Fibroblast of skin of left quadriceps (primary cell): ENCODE measurements at regions not wholly inside any gene's neighbourhood (a gene's known extent, or its start where the extent isn't known, plus 50 kb on each side); places are given as distances from the start of the nearest gene placed in this dataset.

Experiments
- DNase-seq, 2 experiments: peaks; one replicate each; pipeline ENCODE4 v3.0.0-alpha.2; 2013; ENCODE audit warnings: low read depth in 2 of 2

DNA sequence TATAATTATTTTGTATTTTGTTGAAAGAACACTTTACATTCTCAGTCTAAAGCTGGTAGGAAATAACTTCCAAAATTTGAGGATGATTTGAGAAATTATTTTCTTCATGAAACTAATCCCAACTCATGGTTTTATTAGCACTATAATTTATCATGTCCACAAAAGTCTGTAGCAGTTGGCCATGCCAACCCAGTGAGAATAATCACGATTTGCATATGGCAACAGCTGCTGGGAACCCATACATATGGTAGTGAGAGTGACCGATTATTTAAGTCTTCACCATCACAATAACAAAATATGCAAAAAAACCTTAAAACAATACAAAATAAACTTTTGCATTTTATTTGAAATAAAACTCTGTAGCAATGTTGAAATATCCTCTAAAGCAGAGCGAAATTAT is 445.9 kb upstream of the ANO3 start:
- no peak for DNase-seq

- peak in 1 of 2 experiments; percentile 6 for DNase-seq
These were observed 441.2 kb upstream of the ANO3 start for GRCh38 chr11:25890626-25891260.

DNA sequence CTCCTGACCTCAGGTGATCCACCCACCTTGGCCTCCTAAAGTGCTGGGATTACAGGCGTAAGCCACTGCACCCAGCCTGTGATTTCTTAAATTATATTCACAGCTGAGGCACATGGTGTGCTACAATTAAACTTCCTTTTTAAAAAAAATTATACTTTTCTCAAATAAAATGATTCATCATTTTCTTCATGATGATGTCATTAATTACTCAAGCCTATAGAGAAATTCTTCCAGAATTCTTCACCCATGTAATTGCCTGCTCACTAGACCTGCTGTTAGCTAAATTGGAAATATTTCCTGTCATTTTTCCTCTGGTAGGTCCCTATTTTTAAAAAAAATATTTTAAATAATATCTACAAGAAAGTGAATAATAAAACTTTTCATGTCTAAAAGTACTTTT is 440.0 kb upstream of the ANO3 start:
- no peak for DNase-seq

DNA sequence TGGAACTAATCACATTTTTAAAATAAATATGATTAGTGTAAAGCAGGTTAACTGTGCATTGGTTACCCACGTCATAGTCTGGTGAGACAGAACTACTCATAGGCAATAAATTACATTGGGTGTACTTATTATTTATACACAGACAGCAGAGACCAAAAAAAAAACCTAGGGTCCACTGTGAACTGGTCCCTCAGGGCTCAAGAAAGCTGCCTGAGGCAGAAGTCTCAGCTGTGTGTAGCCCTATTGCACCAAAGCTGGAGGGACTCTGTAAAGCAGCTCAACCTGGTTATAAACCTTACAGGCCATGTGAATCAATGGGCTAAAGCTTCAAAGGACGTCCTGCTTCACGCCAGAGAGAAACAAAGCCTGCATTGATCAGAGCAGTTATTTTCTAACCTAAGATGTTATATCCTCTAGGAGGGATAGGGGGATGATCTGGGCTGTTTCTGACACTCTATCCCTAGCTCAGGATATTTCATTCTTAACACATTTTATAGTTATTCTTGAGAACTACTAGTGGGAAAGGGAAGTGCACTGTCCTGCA is 432.2 kb upstream of the ANO3 start:
- DNase-seq, result no peak

GRCh38 chr11:25900814-25901213 is 431.1 kb upstream of the ANO3 start:
- no peak for DNase-seq

DNA sequence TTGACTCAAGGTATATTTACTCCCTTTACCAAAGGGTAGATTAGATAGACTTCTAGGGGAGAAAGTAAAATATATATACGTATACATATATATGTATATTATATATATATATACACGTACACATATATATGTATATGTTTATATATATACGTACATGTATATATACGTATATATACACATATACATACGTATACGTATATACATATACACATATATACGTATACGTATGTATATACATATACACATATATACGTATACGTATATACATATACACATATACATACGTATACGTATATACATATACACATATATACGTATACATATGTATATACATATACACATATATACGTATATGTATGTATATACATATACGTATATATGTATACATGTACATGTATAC is 430.5 kb upstream of the ANO3 start:
- DNase-seq, result no peak

DNA sequence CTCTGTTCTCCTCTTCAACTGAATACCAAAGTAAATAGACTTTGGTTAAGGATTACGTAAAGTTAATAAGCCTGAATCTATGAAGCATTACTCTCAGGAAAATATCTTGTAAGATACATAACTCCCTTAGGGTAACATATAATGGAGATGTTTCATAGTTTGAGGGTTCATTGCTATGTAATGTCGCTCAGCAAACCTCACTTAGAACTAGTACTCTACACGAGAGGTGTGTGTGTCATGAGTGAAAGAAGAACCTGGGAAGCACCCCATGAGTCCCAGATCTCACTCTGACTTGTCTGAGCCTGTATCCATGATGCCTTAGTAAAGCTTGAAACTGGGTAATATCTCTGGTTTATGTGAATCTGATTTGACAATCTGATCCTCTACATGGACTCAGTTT is 429.5 kb upstream of the ANO3 start:
- no peak for DNase-seq

DNA sequence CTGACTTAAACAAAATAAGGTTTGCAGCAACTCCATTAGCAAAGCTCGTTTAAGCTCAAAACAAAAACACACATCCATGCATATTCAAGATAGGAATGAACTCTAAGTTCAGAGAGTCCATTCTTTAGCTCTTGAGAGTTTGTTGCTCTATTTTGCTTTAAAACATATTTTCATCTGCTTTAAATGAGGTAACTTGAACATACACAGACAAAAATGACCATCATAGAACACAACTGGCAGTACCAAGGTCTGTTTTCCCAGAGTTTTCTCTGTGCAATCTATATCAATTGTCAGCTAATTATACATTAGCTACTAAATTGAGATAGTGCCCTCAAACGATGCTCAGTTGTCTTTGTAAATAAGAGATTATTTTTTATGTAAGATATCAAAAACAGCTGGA is 423.2 kb upstream of the ANO3 start:
- DNase-seq, result no peak

DNA sequence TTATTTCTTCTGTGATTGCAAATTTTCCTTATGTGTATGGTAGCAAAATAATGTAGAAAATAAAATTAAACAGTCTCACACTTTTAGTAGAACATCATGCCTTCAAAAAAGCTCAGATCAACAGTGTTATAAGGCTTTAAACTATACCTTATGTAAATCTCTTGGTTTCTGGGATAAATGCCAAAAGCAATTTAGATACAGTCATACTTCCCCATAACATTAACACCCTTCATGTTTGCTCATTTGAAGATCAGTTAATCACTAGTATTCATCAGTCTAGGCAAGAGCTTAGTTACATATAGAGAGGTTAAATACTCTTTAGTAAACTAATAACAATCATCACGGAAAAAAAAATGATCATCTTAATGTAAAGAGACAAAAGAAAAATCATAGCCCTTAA is 421.8 kb upstream of the ANO3 start:
- peak; percentile 31 to 41 for DNase-seq

DNA sequence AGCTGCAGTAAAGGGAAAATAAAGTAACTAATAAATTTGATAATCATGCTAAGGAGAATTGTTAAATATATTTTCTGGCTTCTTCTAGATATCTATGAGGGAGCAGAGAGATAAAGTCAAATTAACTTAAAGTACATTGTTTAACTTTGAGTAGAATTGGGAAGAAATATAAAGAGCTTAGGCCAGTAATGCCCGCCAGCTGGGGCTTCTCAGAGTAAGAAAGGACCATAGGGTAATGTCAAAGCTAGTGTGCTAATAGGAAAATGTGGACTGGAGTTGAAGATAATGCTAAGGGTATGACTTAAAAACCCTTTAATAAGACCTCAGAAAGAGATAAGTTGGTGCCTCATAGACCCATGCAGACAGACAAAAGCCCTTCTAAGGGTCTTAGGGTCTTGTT is 411.6 kb upstream of the ANO3 start:
- no peak for DNase-seq

- no peak for DNase-seq
These were observed 407.3 kb upstream of the ANO3 start for GRCh38 chr11:25924586-25924985.

GRCh38 chr11:25925359-25925758 is 406.6 kb upstream of the ANO3 start:
- DNase-seq, result no peak

DNA sequence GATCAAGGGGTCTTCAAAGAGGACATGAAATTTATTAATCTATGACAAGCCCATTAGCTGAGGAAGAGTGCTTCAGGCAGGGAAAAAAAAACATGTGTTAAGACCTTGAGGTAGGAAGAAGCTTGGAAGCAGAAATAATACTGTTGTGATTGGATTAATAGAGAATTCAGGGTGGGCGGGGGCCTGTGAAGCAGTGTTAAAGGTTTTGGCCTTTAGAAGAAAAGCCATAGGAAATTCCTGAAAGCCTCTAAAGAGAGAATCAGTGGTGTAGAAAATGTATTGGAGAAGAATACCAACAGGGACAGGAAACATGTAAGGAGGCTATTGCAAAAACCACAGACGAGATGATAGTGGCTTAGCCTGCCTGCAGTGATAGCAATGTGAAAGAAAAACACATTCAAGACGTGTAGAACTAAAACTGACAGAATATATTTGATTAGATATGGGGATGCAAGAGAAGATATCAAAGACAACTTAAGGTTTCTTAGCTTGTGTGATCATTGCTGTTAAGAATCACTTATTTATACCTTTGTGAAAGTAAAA is 404.4 kb upstream of the ANO3 start:
- no peak for DNase-seq

DNA sequence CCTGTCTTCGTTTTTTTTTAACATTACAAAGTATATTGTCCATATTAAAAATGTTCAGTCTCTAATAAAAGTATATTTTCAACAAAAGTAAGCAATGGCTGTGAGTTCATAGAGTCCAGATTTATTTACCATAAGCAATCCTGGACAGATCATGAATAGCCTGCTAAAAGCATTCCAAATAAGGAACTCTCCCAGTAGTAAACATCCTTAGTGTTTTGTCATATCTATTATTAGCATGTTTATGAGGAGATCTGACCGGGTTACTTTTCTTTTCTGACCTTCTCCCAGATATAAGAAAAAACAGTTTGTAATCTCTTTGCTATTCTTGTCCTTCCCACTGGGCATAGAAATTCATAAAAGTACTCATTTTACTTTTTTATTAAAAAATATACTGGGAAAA is 403.9 kb upstream of the ANO3 start:
- no peak for DNase-seq

- DNase-seq, result no peak
These were observed 393.0 kb upstream of the ANO3 start for GRCh38 chr11:25938952-25939351.

DNA sequence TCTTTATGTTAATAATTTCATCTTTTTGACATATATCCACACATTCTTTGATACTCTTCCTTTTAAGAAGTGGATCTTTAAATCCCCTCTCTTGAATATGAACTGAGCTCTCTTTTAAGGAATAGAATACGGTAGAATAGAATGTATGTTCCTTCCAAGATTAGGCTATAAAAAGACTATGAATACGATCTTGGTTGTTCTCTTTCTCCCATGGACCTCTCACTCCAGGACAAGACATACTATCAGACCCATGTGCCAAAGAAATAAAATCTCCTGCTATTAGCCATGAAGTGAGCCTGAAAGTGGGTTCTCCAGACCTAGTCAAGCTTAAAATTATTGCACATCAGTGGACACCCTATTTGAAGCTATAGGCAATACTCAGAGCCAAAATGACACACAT is 392.2 kb upstream of the ANO3 start:
- DNase-seq, result no peak

DNA sequence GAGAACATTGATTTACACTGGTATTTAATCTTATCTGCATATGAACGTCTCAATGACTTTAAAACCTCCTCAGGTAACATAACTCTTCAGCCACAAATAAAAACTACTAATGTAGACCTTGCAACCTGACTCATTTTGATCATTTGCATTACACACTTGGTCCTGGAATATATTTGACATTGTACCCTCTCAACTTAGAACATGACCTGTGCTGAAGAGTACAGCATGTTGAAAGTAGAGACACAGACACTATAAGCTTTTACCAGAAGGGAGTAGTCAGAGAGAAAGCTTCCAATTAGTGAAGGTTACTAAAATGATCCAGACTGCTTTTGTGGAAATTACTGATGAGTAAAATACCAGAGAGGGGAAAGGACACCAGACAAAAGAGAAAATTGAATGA is 390.6 kb upstream of the ANO3 start:
- no peak for DNase-seq

GRCh38 chr11:25943031-25943430 is 388.9 kb upstream of the ANO3 start:
- DNase-seq, result no peak

DNA sequence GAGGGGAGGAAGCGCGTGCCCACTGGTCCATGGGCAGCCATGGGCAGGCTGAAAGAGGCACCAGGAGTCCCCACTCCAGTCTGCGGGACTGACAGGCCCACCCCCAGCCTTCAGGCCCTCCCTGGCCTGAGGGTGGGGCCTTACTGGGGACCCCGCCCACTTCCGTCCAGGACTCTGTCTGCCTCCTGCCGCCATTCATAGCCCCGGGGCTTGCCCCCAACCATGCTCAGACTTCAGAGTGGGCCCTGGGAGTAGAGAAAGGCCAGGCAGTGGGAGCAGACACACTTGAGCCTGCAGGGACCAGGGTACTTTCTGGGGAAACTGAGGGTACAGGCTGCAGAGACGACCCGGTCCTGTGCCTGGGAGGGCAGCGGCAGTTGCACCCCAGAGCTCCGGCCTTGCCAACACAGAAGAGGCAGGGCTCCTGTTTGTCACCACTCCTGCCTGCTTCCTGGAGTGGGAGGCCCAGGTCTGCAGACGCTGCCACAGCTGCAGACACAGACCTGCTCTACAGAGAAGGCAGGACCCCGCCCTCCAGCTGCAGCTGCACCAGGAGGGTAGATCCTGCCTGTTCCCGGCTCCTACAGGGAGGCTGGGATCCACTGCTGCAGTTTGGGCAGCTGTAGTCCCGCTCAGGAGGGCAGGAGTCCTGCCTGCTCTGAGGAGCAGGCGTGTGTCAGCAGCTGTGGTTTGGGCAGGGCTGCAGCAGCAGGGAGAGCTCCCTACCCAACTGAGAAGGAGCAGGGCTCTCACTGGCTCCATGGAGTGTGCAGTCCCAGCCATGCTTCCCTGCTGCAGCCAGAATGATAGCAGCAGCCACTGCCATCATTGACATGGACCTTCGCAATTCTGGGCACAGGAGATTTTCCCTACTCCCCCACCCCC is 387.9 kb upstream of the ANO3 start:
- DNase-seq, result no peak

DNA sequence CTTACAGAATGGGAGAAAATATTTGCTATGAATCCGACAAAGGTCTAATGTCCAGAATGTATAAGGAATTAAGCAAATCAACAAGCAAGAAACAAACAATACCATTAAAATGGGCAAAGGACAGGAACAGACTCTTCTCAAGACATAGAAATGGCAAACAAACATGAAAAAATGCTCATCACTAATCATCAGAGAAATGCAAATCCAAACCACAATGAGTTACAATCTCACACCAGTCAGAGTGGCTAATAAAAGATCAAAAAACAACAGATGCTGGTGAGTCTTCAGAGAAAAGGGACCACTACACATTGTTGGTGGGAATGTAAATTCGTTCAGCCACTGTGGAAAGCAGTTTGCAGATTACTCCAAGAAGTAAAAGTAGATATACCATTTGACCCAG is 382.0 kb upstream of the ANO3 start:
- DNase-seq, result no peak

DNA sequence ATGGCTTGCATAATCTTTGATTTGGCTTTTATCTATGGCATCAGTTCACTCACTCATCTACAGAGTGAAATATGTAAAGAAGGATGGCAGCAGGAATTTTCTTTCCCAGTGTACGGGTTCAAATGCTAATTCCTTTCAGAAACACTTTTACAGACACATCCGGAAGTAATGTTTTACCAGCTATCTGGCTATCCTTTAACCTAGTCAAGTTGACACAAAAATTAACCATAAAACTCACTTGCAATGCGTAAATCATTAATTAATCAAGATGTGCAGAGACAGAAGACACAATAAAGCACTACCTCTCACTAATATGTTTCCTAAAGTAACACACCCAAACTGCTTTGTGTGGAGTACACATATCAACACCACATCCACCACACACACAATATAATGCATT is 378.9 kb upstream of the ANO3 start:
- no peak for DNase-seq

DNA sequence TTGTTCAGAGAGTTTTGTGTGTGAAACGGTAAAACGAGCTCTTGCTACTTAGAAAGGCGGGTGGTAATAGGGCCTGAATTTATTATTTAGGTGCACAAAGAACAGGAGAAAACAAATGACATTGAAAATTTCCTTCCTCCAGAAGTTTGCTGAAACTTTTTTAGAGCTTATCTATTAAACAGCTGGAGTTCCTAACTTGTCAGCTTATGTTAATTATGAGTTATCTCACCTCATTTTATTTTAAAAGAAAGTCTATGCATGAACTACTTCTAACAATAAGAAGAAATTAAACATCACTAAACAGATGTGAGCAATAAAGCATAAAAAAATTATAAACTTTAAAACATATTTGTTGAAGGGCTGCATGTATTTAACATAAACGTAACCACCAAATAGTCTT is 373.9 kb upstream of the ANO3 start:
- no peak for DNase-seq

DNA sequence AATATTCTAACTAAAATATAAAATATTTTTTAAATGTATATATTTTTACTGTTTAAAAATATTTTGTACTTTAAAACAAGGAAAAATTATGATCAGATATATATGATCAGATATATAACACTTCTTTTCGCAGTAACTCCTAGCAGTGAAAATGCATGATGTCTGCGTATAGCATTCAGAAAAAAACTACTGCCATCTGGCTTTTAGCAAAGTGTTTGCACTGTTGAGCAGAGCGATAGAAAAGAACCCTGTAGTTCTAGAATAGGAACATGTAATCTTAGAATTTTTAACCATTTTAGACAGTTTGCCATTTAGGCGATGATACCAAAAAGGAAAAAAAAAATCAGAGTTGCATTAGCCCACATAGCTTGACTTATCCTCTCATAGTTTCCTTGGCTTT is 370.4 kb upstream of the ANO3 start:
- DNase-seq, result no peak
